Cardiac fibroblast (primary cell): ENCODE measurements at regions not wholly inside any gene's neighbourhood (a gene's known extent, or its start where the extent isn't known, plus 50 kb on each side); places are given as distances from the start of the nearest gene placed in this dataset.

Experiments
- DNase-seq, 2 donors: peaks; one replicate each; pipeline versions ENCODE4 v3.0.0 to v3.0.0-alpha.2; 2010; ENCODE audit warnings: low read depth in 2 of 2
- H3K4me3 ChIP-seq, 2 donors: replicated peaks in 1 of 2; 1 replicate in 1 of 2; 2 replicates in 1 of 2; pipeline ENCODE4 v1.5.1; 2011; ENCODE audit warnings: low read depth in 2 of 2, low read length in 2 of 2, mild to moderate bottlenecking in 2 of 2, moderate library complexity in 1 of 2
- TF ChIP-seq, protein P1 (sequence below): IDR thresholded peaks from one replicate; pipeline ENCODE4 v1.5.1; 2011; ENCODE audit warnings: low read depth, mild to moderate bottlenecking, low read length, inconsistent platforms

DNA sequence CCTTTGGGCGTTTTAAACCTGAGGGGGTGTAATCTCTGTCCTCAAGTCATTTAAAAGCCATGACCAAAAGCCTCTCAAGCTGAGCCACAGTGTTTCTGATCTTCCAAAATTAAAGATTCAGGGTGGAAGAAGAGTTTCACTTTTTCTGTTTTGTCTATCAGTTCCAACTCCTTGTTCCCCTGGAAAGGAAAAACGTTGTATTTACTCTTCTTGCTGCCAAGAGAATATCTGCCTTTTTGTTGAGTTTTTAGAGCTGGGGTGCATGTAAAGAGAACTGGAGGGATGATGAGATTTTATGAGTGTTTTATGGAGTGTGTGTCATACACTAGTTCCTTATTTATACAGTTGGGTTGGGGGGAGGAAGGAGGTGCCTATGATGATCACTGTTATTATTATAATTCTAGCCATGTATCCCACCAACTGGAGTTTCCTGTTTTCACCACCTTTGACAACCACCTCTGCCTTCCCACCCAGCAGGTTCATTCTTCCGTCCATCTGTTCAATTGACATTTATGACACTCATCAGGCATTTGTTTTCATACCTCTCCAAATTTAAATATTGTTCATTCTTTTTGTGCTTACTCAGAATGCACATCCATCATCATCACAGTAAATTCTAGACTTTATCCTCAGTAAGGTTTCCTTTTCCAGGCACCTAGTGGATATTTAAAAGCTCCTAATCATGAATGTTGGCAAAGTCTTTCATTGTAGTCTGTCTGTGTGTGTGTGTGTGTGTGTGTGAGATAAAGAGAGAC is 97.9 kb upstream of the MPDZ start:
- no peak for DNase-seq
- H3K4me3 ChIP-seq = no peak overlapping the region
- TF ChIP-seq, protein P1, sequence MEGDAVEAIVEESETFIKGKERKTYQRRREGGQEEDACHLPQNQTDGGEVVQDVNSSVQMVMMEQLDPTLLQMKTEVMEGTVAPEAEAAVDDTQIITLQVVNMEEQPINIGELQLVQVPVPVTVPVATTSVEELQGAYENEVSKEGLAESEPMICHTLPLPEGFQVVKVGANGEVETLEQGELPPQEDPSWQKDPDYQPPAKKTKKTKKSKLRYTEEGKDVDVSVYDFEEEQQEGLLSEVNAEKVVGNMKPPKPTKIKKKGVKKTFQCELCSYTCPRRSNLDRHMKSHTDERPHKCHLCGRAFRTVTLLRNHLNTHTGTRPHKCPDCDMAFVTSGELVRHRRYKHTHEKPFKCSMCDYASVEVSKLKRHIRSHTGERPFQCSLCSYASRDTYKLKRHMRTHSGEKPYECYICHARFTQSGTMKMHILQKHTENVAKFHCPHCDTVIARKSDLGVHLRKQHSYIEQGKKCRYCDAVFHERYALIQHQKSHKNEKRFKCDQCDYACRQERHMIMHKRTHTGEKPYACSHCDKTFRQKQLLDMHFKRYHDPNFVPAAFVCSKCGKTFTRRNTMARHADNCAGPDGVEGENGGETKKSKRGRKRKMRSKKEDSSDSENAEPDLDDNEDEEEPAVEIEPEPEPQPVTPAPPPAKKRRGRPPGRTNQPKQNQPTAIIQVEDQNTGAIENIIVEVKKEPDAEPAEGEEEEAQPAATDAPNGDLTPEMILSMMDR = no peak

DNA sequence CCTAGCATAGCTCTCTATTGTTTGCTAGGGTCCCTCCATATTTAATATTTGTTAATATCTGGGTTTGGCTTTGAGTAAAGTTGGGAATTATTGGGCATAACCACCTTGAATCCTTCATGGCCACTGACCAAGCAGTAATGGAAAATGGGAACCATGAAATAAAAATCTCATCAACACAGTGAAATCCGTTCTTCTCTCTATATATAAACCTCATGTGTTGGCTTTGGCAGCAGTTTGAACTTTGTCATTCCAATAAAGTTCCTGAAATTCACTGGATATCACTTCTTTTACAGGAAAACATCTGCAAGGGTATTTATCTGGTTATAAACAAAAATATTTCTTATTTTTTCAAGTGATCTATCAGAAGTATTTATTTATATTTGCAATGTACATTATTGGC is 93.0 kb upstream of the MPDZ start:
- H3K4me3 ChIP-seq = no peak overlapping the region
- DNase-seq = no peak
- TF ChIP-seq, protein P1 = no peak

GRCh38 chr9:13369431-13369830 is 89.9 kb upstream of the MPDZ start:
- DNase-seq = no peak
- H3K4me3 ChIP-seq = no peak overlapping the region
- TF ChIP-seq, protein P1 = no peak

GRCh38 chr9:13367784-13368183 is 88.3 kb upstream of the MPDZ start:
- H3K4me3 ChIP-seq = no peak overlapping the region
- TF ChIP-seq, protein P1 = no peak
- DNase-seq = no peak

DNA sequence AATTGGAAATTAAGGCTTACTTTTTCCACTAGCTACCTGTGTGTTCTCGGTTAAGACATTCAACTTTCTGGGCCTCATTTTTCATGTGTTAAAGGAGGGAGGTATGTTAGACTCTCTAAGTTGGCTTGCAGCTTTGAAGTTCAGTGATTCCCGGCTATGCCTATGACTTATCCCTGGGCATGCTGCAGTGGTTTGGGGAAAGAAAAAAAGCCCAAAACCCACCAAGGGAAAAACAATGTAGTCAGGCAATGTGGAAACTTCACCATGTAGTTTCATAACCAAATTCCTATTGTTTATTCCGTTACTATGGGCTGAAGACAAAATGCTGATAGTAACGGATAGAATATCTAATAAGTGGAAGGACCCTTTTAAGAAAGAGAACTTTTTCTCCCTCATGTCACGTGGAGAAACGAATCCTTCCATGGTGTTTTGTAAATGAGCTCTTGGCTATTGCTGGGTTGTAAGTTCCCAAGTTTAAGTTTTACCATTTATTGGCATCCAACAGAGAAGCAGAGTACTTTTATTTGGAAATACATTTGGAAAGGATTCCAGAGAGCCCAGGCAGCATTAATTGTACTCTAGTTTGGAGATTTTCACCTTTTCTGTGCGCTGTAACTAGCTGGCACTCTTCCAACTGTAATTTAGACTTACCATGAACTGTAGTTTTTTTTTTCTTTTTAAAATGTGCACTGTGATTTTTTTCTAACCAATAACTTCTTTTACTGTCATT is 84.9 kb upstream of the MPDZ start:
- no peak overlapping the region for H3K4me3 ChIP-seq
- peak in 1 of 2 donors; percentile 47 for DNase-seq
- TF ChIP-seq, protein P1 = no peak

DNA sequence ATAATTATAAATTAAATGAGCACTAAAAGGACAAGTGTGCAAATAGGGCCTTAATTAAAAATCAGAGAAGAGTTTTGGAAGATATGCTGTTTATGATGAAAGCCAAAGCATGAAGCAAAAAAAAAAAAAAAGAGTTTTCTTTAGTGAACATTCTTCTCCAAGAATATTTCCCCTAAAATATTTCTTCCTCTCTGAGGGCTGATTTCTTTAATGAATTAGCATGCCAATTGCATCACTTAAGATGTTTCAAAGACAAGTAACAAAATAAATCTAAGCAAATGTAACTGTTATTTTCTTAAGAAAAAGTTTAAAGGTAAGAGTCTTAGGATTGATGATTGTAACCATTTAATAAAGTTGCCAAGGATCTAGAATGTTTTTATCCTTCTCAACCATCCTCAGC is 81.6 kb upstream of the MPDZ start:
- no peak overlapping the region for H3K4me3 ChIP-seq
- no peak for DNase-seq
- TF ChIP-seq, protein P1 = no peak

GRCh38 chr9:13360188-13360587 is 80.7 kb upstream of the MPDZ start:
- TF ChIP-seq, protein P1 = no peak
- no peak for DNase-seq
- H3K4me3 ChIP-seq = no peak overlapping the region
